Gastroesophageal sphincter (tissue), 3 donors: ENCODE measurements at regions not wholly inside any gene's neighbourhood (a gene's known extent, or its start where the extent isn't known, plus 50 kb on each side); places are given as distances from the start of the nearest gene placed in this dataset.

Experiments
- POLR2AphosphoS5 ChIP-seq: sonication (generic); formaldehyde crosslinking; IDR thresholded peaks from one replicate; pipeline ENCODE4 v1.6.1; 2017; ENCODE audit warnings: antibody characterized with exemption
- TF ChIP-seq, protein P1 (sequence below), 4 experiments: fragments of 200-600 bp in 2 of 4; fragments of 450-650 bp in 2 of 4; sonication (generic) in 1 of 4; IDR thresholded peaks; one replicate each; pipeline ENCODE4 v1.5.1; 2017 to 2019; ENCODE audit warnings: antibody characterized with exemption in 4 of 4, mild to moderate bottlenecking in 2 of 4, moderate library complexity in 2 of 4

- no peak for TF ChIP-seq POLR2AphosphoS5
- TF ChIP-seq, protein P1, sequence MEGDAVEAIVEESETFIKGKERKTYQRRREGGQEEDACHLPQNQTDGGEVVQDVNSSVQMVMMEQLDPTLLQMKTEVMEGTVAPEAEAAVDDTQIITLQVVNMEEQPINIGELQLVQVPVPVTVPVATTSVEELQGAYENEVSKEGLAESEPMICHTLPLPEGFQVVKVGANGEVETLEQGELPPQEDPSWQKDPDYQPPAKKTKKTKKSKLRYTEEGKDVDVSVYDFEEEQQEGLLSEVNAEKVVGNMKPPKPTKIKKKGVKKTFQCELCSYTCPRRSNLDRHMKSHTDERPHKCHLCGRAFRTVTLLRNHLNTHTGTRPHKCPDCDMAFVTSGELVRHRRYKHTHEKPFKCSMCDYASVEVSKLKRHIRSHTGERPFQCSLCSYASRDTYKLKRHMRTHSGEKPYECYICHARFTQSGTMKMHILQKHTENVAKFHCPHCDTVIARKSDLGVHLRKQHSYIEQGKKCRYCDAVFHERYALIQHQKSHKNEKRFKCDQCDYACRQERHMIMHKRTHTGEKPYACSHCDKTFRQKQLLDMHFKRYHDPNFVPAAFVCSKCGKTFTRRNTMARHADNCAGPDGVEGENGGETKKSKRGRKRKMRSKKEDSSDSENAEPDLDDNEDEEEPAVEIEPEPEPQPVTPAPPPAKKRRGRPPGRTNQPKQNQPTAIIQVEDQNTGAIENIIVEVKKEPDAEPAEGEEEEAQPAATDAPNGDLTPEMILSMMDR (IDR thresholded peaks at IDR 0.05): no peak
Measured at GRCh38 chr11:38577769-38578168, 1979.7 kb upstream of the RAG2 start.
